Right lobe of liver (tissue), 6 donors: ENCODE measurements at regions not wholly inside any gene's neighbourhood (a gene's known extent, or its start where the extent isn't known, plus 50 kb on each side); places are given as distances from the start of the nearest gene placed in this dataset.
A peak's percentile ranks its signal among the peaks of the same experiment; 100 is the strongest.

Source experiments
- ATAC-seq, 4 donors: fragments of 200-7000 bp; cut with Tn5 transposase; one replicate each; pipeline ENCODE4 v1.9.1; 2020; ENCODE audit warnings: mild to moderate bottlenecking in 4 of 4, moderate library complexity in 4 of 4
- DNase-seq, 3 donors: peaks; one replicate each; pipeline ENCODE4 v3.0.0-alpha.2; 2020
- H3K27ac ChIP-seq, 3 donors: fragments of 200-600 bp; one replicate each; pipeline ENCODE4 v1.8.0; 2022
- H3K27me3 ChIP-seq, 2 donors: fragments of 200-600 bp; one replicate each; pipeline ENCODE4 v1.8.0; 2022
- H3K36me3 ChIP-seq, 4 donors: fragments of 200-600 bp; sonication (generic) in 1 of 4; one replicate each; pipeline versions ENCODE4 v1.5.1 to v1.8.0; 2017 to 2022; ENCODE audit warnings: control low read depth in 1 of 4
- H3K4me1 ChIP-seq, 4 donors: fragments of 200-600 bp; sonication (generic) in 1 of 4; one replicate each; pipeline versions ENCODE4 v1.5.1 to v1.8.0; 2017 to 2022; ENCODE audit warnings: control low read depth in 1 of 4
- H3K4me3 ChIP-seq, 3 donors: fragments of 200-600 bp; one replicate each; pipeline ENCODE4 v1.8.0; 2022
- H3K9me3 ChIP-seq, 4 donors: fragments of 200-600 bp; sonication (generic) in 1 of 4; one replicate each; pipeline versions ENCODE4 v1.5.1 to v1.8.0; 2017 to 2022; ENCODE audit warnings: control low read depth in 1 of 4
- POLR2A ChIP-seq: fragments of 450-650 bp; IDR thresholded peaks from one replicate; pipeline ENCODE4 v1.6.1; 2017; ENCODE audit warnings: antibody characterized with exemption, mild to moderate bottlenecking
- WGBS: methylation state at CpG from one replicate; pipeline ENCODE4 v1.1.6; 2018; ENCODE audit warnings: low coverage, low lambda C conversion rate; ENCODE audit not compliant: insufficient coverage; ENCODE audit errors: missing lambda C conversion rate; 5-methylcytosine and 5-hydroxymethylcytosine counted together
- intact Hi-C, 2 donors: fragments of 100-400 bp; cut with DNase I; formaldehyde crosslinking; loops; one replicate each; pipeline versions ENCODE4 v1.11.2 to v1.14.1; 2022
- TF ChIP-seq, protein P1 (sequence below), 4 donors: fragments of 200-600 bp in 3 of 4; fragments of 450-650 bp in 1 of 4; IDR thresholded peaks; one replicate each; pipeline versions ENCODE4 v1.5.1 to v1.8.0; 2016 to 2022; ENCODE audit warnings: antibody characterized with exemption in 4 of 4, mild to moderate bottlenecking in 2 of 4
- donor health status: DM: no; HTN: yes; CAD: no.
- donor health status: DM: no; HTN: no; CAD: no.
- donor health status: DM: no; HTN: no; CAD: no.
- donor health status: DM: no; HTN: yes; CAD: no.
- donor health status: DM: no; HTN: yes; CAD: no.

DNA sequence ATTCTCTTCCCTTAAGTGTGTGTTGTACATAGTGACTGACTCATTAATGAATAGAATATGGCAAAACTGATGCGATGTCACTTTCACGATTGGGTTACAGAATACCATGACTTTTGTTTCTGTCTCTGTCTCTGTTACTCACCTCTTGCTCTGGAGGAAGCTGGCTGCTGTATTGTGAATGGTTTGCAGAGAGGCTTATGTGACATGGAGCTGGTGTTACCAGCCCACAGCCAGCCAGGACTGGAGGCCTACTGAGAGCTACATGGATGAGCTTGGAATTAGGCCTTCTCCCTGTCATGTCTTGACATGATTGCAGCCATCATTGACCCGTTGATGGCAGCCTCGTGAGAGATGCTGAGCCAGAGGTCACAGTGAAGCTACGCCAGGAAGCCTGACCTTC lies 161.9 kb downstream of the TAF11L14 start:
- no peak for ATAC-seq
- Histone ChIP-seq H3K27me3 (no peaks in the 10 kb centered on the region), H3K9me3 (no peaks in the 10 kb centered on the region), H3K27ac (no peak overlapping the region), H3K4me1 (no peaks in the 10 kb centered on the region), H3K4me3 (no peak overlapping the region), H3K36me3 (no peaks in the 10 kb centered on the region)
- intact Hi-C loops, result no loop called here
- WGBS, result 43% methylated on average over 4 of the region's 5 CpGs
- TF ChIP-seq, protein P1, sequence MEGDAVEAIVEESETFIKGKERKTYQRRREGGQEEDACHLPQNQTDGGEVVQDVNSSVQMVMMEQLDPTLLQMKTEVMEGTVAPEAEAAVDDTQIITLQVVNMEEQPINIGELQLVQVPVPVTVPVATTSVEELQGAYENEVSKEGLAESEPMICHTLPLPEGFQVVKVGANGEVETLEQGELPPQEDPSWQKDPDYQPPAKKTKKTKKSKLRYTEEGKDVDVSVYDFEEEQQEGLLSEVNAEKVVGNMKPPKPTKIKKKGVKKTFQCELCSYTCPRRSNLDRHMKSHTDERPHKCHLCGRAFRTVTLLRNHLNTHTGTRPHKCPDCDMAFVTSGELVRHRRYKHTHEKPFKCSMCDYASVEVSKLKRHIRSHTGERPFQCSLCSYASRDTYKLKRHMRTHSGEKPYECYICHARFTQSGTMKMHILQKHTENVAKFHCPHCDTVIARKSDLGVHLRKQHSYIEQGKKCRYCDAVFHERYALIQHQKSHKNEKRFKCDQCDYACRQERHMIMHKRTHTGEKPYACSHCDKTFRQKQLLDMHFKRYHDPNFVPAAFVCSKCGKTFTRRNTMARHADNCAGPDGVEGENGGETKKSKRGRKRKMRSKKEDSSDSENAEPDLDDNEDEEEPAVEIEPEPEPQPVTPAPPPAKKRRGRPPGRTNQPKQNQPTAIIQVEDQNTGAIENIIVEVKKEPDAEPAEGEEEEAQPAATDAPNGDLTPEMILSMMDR (IDR thresholded peaks at IDR 0.05), result no peak
- no peak for TF ChIP-seq POLR2A
- no peak for DNase-seq

- H3K36me3 ChIP-seq, result no peaks in the 10 kb centered on the region
- WGBS, result 19% methylated on average over 5 of the region's 5 CpGs
- no peak overlapping the region for H3K27ac ChIP-seq
- intact Hi-C loops, result no loop called here
- DNase-seq, result no peak
- TF ChIP-seq, protein P1 (IDR thresholded peaks at IDR 0.05), result no peak
- TF ChIP-seq POLR2A, result no peak
- H3K9me3 ChIP-seq, result no peaks in the 10 kb centered on the region
- no peaks in the 10 kb centered on the region for H3K27me3 ChIP-seq
- H3K4me1 ChIP-seq, result no peaks in the 10 kb centered on the region
- ATAC-seq, result peak in 1 of 4 donors; percentile 27
- no peak overlapping the region for H3K4me3 ChIP-seq
Observed at GRCh38 chr5:17796757-17797396, 162.6 kb downstream of the TAF11L14 start.

DNA sequence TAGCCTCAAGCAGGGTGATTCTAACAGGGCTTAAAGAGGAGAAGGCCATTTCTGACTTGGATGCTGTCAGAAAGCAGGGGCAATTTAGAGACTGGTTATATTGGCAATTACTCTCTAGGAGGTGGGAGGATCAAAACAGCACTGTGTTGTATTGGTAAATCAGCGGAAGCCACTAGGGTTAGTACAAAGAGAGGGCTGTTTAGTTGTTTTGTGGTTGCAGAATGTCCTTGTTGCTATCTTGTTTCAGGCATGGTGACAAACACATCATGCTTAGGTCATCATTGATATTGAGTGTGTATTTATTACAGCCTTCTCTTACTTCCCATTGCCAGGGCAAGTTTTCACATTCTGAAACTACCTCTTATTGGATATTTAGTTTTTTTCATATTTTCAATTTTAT lies 165.3 kb downstream of the TAF11L14 start:
- ATAC-seq (no peak), DNase-seq (no peak)
- TF ChIP-seq POLR2A, result no peak
- TF ChIP-seq, protein P1 (IDR thresholded peaks at IDR 0.05), result no peak
- no peaks in the 10 kb centered on the region for H3K4me1 ChIP-seq
- H3K27me3 ChIP-seq, result no peaks in the 10 kb centered on the region
- no peaks in the 10 kb centered on the region for H3K36me3 ChIP-seq
- WGBS, result 100% methylated on average over 1 of the region's 1 CpG
- no peak overlapping the region for H3K4me3 ChIP-seq
- H3K9me3 ChIP-seq, result no peaks in the 10 kb centered on the region
- no peak overlapping the region for H3K27ac ChIP-seq
- intact Hi-C loops, result no loop called here

- WGBS, result 31% methylated on average over 2 of the region's 2 CpGs
- intact Hi-C loops, result no loop called here
Observed at GRCh38 chr5:17801595-17801994, 167.3 kb downstream of the TAF11L14 start.

More at GRCh38 chr5:17801595-17801994, 167.3 kb downstream of the TAF11L14 start:
- H3K27ac ChIP-seq, result no peak overlapping the region
- H3K4me3 ChIP-seq, result no peak overlapping the region
- no peaks in the 10 kb centered on the region for H3K27me3 ChIP-seq
- TF ChIP-seq, protein P1 (IDR thresholded peaks at IDR 0.05), result no peak
- TF ChIP-seq POLR2A, result no peak
- DNase-seq (no peak), ATAC-seq (no peak)
- no peaks in the 10 kb centered on the region for H3K4me1 ChIP-seq
- H3K36me3 ChIP-seq, result no peaks in the 10 kb centered on the region
- no peaks in the 10 kb centered on the region for H3K9me3 ChIP-seq
